ENCODE measurements at regions not wholly inside any gene's neighbourhood (a gene's known extent, or its start where the extent isn't known, plus 50 kb on each side); places are given as distances from the start of the nearest gene placed in this dataset.
"Not testable (repeated sequence)": the region's sequence is repeated elsewhere in the genome, so short reads cannot be mapped to it uniquely, and the experiment has no call there.

DNA sequence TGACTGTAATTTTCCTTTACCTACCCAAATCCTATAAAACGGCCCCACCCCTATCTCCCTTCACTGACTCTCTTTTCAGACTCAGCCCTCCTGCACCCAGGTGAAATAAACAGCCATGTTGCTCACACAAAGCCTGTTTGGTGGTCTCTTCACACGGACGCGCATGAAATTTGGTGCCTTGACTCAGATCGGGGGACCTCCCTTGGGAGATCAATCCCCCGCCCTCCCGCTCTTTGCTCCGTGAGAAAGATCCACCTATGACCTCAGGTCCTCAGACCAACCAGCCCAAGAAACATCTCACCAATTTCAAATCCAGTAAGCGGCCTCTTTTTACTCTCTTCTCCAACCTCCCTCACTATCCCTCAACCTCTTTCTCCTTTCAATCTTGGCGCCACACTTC lies 1344.7 kb upstream of the GOT2 start:
- TF ChIP-seq, protein P1, sequence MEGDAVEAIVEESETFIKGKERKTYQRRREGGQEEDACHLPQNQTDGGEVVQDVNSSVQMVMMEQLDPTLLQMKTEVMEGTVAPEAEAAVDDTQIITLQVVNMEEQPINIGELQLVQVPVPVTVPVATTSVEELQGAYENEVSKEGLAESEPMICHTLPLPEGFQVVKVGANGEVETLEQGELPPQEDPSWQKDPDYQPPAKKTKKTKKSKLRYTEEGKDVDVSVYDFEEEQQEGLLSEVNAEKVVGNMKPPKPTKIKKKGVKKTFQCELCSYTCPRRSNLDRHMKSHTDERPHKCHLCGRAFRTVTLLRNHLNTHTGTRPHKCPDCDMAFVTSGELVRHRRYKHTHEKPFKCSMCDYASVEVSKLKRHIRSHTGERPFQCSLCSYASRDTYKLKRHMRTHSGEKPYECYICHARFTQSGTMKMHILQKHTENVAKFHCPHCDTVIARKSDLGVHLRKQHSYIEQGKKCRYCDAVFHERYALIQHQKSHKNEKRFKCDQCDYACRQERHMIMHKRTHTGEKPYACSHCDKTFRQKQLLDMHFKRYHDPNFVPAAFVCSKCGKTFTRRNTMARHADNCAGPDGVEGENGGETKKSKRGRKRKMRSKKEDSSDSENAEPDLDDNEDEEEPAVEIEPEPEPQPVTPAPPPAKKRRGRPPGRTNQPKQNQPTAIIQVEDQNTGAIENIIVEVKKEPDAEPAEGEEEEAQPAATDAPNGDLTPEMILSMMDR (IDR thresholded peaks at IDR 0.05 in 8 of 11, conservative IDR thresholded peaks at IDR 0.05 in 3 of 11), result not testable (repeated sequence)
- not testable (repeated sequence) for TF ChIP-seq POLR2A, POLR2AphosphoS5 (IDR thresholded peaks at IDR 0.05)
